Hepatocyte (in vitro differentiated cells): ENCODE measurements at regions not wholly inside any gene's neighbourhood (a gene's known extent, or its start where the extent isn't known, plus 50 kb on each side); places are given as distances from the start of the nearest gene placed in this dataset.
A peak's percentile ranks its signal among the peaks of the same experiment; 100 is the strongest.
"Not testable (repeated sequence)": the region's sequence is repeated elsewhere in the genome, so short reads cannot be mapped to it uniquely, and the experiment has no call there.

ENCODE experiments used
- DNase-seq: peaks from one replicate; pipeline ENCODE4 v3.0.0-alpha.2; 2016; ENCODE audit warnings: low spot score
- H2AFZ ChIP-seq: fragments of 200-600 bp; sonication (generic); 2 replicates; pipeline ENCODE4 v1.6.0; 2016; ENCODE audit warnings: antibody characterized with exemption, mild to moderate bottlenecking
- H3K27ac ChIP-seq: fragments of 200-600 bp; sonication (generic); 2 replicates; pipeline ENCODE4 v1.5.1; 2016; ENCODE audit warnings: mild to moderate bottlenecking
- H3K27me3 ChIP-seq: fragments of 200-600 bp; sonication (generic); 2 replicates; pipeline ENCODE4 v1.6.1; 2016
- H3K36me3 ChIP-seq: fragments of 200-600 bp; sonication (generic); replicated peaks from 2 replicates; pipeline ENCODE4 v1.5.1; 2016; ENCODE audit warnings: low read depth; ENCODE audit not compliant: insufficient read depth
- H3K4me1 ChIP-seq: fragments of 200-600 bp; sonication (generic); 2 replicates; pipeline ENCODE4 v1.5.1; 2016; ENCODE audit warnings: mild to moderate bottlenecking, moderate library complexity; ENCODE audit not compliant: insufficient read depth
- H3K4me2 ChIP-seq: fragments of 200-600 bp; sonication (generic); 2 replicates; pipeline ENCODE4 v1.6.0; 2016
- H3K4me3 ChIP-seq: fragments of 200-600 bp; sonication (generic); 2 replicates; pipeline ENCODE4 v1.5.1; 2016; ENCODE audit warnings: mild to moderate bottlenecking
- H3K79me2 ChIP-seq: fragments of 200-600 bp; sonication (generic); 2 replicates; pipeline ENCODE4 v1.6.0; 2017; ENCODE audit warnings: mild to moderate bottlenecking
- H3K9me2 ChIP-seq: fragments of 200-600 bp; sonication (generic); replicated peaks from 2 replicates; pipeline ENCODE4 v1.6.0; 2017; ENCODE audit warnings: mild to moderate bottlenecking; ENCODE audit not compliant: insufficient read depth
- H3K9me3 ChIP-seq: fragments of 200-600 bp; sonication (generic); 2 replicates; pipeline ENCODE4 v1.5.1; 2016; ENCODE audit warnings: low read depth, mild to moderate bottlenecking
- H4K20me1 ChIP-seq: fragments of 200-600 bp; sonication (generic); 2 replicates; pipeline ENCODE4 v1.6.0; 2016; ENCODE audit warnings: mild to moderate bottlenecking; ENCODE audit not compliant: insufficient read depth, poor library complexity, severe bottlenecking
- CTCF ChIP-seq: fragments of 200-600 bp; sonication (generic); IDR thresholded peaks from 2 replicates; pipeline ENCODE4 v1.5.1; 2016; ENCODE audit warnings: antibody characterized with exemption, mild to moderate bottlenecking; ENCODE audit not compliant: poor library complexity
- EZH2 ChIP-seq: fragments of 200-600 bp; sonication (generic); IDR thresholded peaks from 2 replicates; pipeline ENCODE4 v1.6.1; 2016; ENCODE audit warnings: antibody characterized with exemption, mild to moderate bottlenecking, borderline replicate concordance
- EZH2phosphoT487 ChIP-seq: fragments of 200-600 bp; sonication (generic); IDR thresholded peaks from one replicate; pipeline ENCODE4 v1.6.1; 2018; ENCODE audit warnings: antibody characterized with exemption, mild to moderate bottlenecking, low read depth, moderate library complexity; ENCODE audit not compliant: unreplicated experiment, severe bottlenecking
- WGBS: methylation state at CpG from one replicate; pipeline ENCODE4 v1.1.6; 2016; ENCODE audit warnings: low lambda C conversion rate; ENCODE audit errors: missing lambda C conversion rate; 5-methylcytosine and 5-hydroxymethylcytosine counted together

- no peak overlapping the region for H3K4me2 ChIP-seq
- no peak overlapping the region for H3K27ac ChIP-seq
- H4K20me1 ChIP-seq = no peaks in the 10 kb centered on the region
- no peak overlapping the region for H3K4me3 ChIP-seq
- H3K27me3 ChIP-seq = no peaks in the 10 kb centered on the region
- TF ChIP-seq CTCF = no peak
- TF ChIP-seq EZH2phosphoT487 = no peak
- TF ChIP-seq EZH2 = no peak
- H3K36me3 ChIP-seq = no peaks in the 10 kb centered on the region
- no peak overlapping the region for H2AFZ ChIP-seq
- H3K79me2 ChIP-seq = no peaks in the 10 kb centered on the region
- H3K4me1 ChIP-seq = no peaks in the 10 kb centered on the region
- H3K9me2 ChIP-seq = no peaks in the 10 kb centered on the region
- peak; percentile 7 for DNase-seq
- H3K9me3 ChIP-seq = no peaks in the 10 kb centered on the region
Observed at GRCh38 chr3:82587174-82587573, 825.7 kb upstream of the GBE1 start.

GRCh38 chr3:82586414-82586813 is 825.0 kb upstream of the GBE1 start:
- Histone ChIP-seq H3K4me3 (no peak overlapping the region), H3K9me3 (no peaks in the 10 kb centered on the region), H3K36me3 (no peaks in the 10 kb centered on the region), H4K20me1 (no peaks in the 10 kb centered on the region), H3K79me2 (no peaks in the 10 kb centered on the region), H3K9me2 (no peaks in the 10 kb centered on the region), H3K27me3 (no peaks in the 10 kb centered on the region), H3K4me2 (no peak overlapping the region), H2AFZ (no peak overlapping the region), H3K4me1 (no peaks in the 10 kb centered on the region), H3K27ac (no peak overlapping the region)
- DNase-seq = no peak
- TF ChIP-seq CTCF = no peak
- no peak for TF ChIP-seq EZH2phosphoT487
- TF ChIP-seq EZH2 = no peak
- WGBS = 72% methylated on average over 3 of the region's 3 CpGs

- not testable (repeated sequence) for DNase-seq, H3K36me3 ChIP-seq, H3K79me2 ChIP-seq, H3K4me1 ChIP-seq, H3K4me3 ChIP-seq, H4K20me1 ChIP-seq, H2AFZ ChIP-seq, H3K4me2 ChIP-seq, H3K27ac ChIP-seq, H3K9me2 ChIP-seq, H3K27me3 ChIP-seq, H3K9me3 ChIP-seq
- 52% methylated on average over 5 of the region's 5 CpGs for WGBS
Observed at GRCh38 chr3:82586002-82586401, 824.6 kb upstream of the GBE1 start.

- H3K4me1 ChIP-seq, H3K9me3 ChIP-seq, H3K36me3 ChIP-seq, H3K27ac ChIP-seq, H4K20me1 ChIP-seq, DNase-seq, H3K4me2 ChIP-seq, H3K9me2 ChIP-seq, H3K27me3 ChIP-seq, H2AFZ ChIP-seq, H3K79me2 ChIP-seq, H3K4me3 ChIP-seq: not testable (repeated sequence)
- WGBS = 78% methylated on average over 2 of the region's 2 CpGs
Observed at GRCh38 chr3:82585591-82585990, 824.1 kb upstream of the GBE1 start.

GRCh38 chr3:82584861-82585260 is 823.4 kb upstream of the GBE1 start:
- H3K36me3 ChIP-seq, DNase-seq, H3K9me2 ChIP-seq, H3K27ac ChIP-seq, H3K27me3 ChIP-seq, H3K4me2 ChIP-seq, H3K4me1 ChIP-seq, H3K9me3 ChIP-seq, H3K4me3 ChIP-seq, H4K20me1 ChIP-seq, H2AFZ ChIP-seq, H3K79me2 ChIP-seq: not testable (repeated sequence)
- 87% methylated on average over 3 of the region's 27 CpGs for WGBS

- not testable (repeated sequence) for H3K27ac ChIP-seq, H3K4me2 ChIP-seq
- WGBS = 96% methylated on average over 8 of the region's 25 CpGs
Observed at GRCh38 chr3:82584415-82584814, 823.0 kb upstream of the GBE1 start.

More at GRCh38 chr3:82584415-82584814, 823.0 kb upstream of the GBE1 start:
- not testable (repeated sequence) for H3K4me1 ChIP-seq, H3K27me3 ChIP-seq, H3K79me2 ChIP-seq, H3K9me2 ChIP-seq, H3K4me3 ChIP-seq, H3K36me3 ChIP-seq, DNase-seq, H3K9me3 ChIP-seq, H4K20me1 ChIP-seq, H2AFZ ChIP-seq
